Trophoblast cell (in vitro differentiated cells and primary cell): ENCODE measurements at regions not wholly inside any gene's neighbourhood (a gene's known extent, or its start where the extent isn't known, plus 50 kb on each side); places are given as distances from the start of the nearest gene placed in this dataset.

Experiments
- DNase-seq, 2 donors: peaks; one replicate each; pipeline ENCODE4 v3.0.0-alpha.2; 2016
- H2AFZ ChIP-seq: 2 replicates; pipeline ENCODE4 v1.6.1; 2013; ENCODE audit warnings: low read length, moderate library complexity, mild to moderate bottlenecking; ENCODE audit not compliant: insufficient read depth, poor library complexity
- H2AK5ac ChIP-seq: 2 replicates; pipeline ENCODE4 v1.6.1; 2013; ENCODE audit warnings: mild to moderate bottlenecking, low read length
- H2BK120ac ChIP-seq: 2 replicates; pipeline ENCODE4 v1.6.1; 2013; ENCODE audit warnings: low read length, mild to moderate bottlenecking, moderate library complexity; ENCODE audit not compliant: insufficient read depth, poor library complexity
- H2BK12ac ChIP-seq: 2 replicates; pipeline ENCODE4 v1.6.1; 2013; ENCODE audit warnings: mild to moderate bottlenecking, low read length, moderate library complexity
- H2BK5ac ChIP-seq: 2 replicates; pipeline ENCODE4 v1.6.1; 2013; ENCODE audit warnings: low read length, low read depth, moderate library complexity, mild to moderate bottlenecking; ENCODE audit not compliant: poor library complexity
- H3K14ac ChIP-seq: 2 replicates; pipeline ENCODE4 v1.6.1; 2013; ENCODE audit warnings: mild to moderate bottlenecking, low read length
- H3K18ac ChIP-seq: 2 replicates; pipeline ENCODE4 v1.6.1; 2013; ENCODE audit warnings: mild to moderate bottlenecking, low read length
- H3K23ac ChIP-seq: 2 replicates; pipeline ENCODE4 v1.6.1; 2013; ENCODE audit warnings: low read length
- H3K27ac ChIP-seq: 2 replicates; pipeline ENCODE4 v1.5.1; 2013; ENCODE audit warnings: low read depth, mild to moderate bottlenecking, inconsistent platforms, low read length, moderate library complexity
- H3K27me3 ChIP-seq: 2 replicates; pipeline ENCODE4 v1.6.1; 2013; ENCODE audit warnings: inconsistent platforms, mild to moderate bottlenecking, low read length, moderate library complexity; ENCODE audit not compliant: insufficient read depth
- H3K36me3 ChIP-seq, 2 experiments: 1 replicate in 1 of 2; 2 replicates in 1 of 2; pipeline ENCODE4 v1.6.1; 2013; ENCODE audit warnings: low read length in 2 of 2, mild to moderate bottlenecking in 2 of 2, moderate library complexity in 1 of 2; ENCODE audit not compliant: insufficient read depth in 2 of 2, control insufficient read depth in 1 of 2
- H3K4ac ChIP-seq: 2 replicates; pipeline ENCODE4 v1.6.1; 2013; ENCODE audit warnings: low read depth, mild to moderate bottlenecking, low read length, moderate library complexity
- H3K4me1 ChIP-seq, 2 experiments: 1 replicate in 1 of 2; 2 replicates in 1 of 2; pipeline ENCODE4 v1.6.1; 2013; ENCODE audit warnings: low read length in 2 of 2, mild to moderate bottlenecking in 2 of 2, moderate library complexity in 1 of 2; ENCODE audit not compliant: insufficient read depth in 2 of 2, control insufficient read depth in 1 of 2
- H3K4me2 ChIP-seq: 2 replicates; pipeline ENCODE4 v1.6.1; 2013; ENCODE audit warnings: inconsistent platforms, mild to moderate bottlenecking, low read length, moderate library complexity
- H3K4me3 ChIP-seq: 2 replicates; pipeline ENCODE4 v1.5.1; 2013; ENCODE audit warnings: mild to moderate bottlenecking, low read depth, low read length, inconsistent platforms
- H3K79me1 ChIP-seq: one replicate; pipeline ENCODE4 v1.6.1; 2013; ENCODE audit warnings: low read length
- H3K79me2 ChIP-seq: 2 replicates; pipeline ENCODE4 v1.6.1; 2013; ENCODE audit warnings: low read length, mild to moderate bottlenecking; ENCODE audit not compliant: control insufficient read depth, insufficient read depth, poor library complexity
- H3K9ac ChIP-seq: 2 replicates; pipeline ENCODE4 v1.6.1; 2013; ENCODE audit warnings: mild to moderate bottlenecking, low read length
- H3K9me3 ChIP-seq: 2 replicates; pipeline ENCODE4 v1.6.1; 2013; ENCODE audit warnings: low read depth, mild to moderate bottlenecking, control low read depth, inconsistent platforms, low read length; ENCODE audit not compliant: insufficient read depth
- H4K12ac ChIP-seq: 2 replicates; pipeline ENCODE4 v1.6.1; 2013; ENCODE audit warnings: low read depth, mild to moderate bottlenecking, low read length, moderate library complexity
- H4K8ac ChIP-seq: 2 replicates; pipeline ENCODE4 v1.6.1; 2013; ENCODE audit warnings: low read depth, mild to moderate bottlenecking, low read length, moderate library complexity
- H4K91ac ChIP-seq: one replicate; pipeline ENCODE4 v1.6.1; 2013; ENCODE audit warnings: low read depth, mild to moderate bottlenecking, low read length, moderate library complexity
- WGBS: extraction: QIAGEN DNeasy Blood & Tissue Kit; methylation state at CpG from one replicate; pipeline ENCODE4 v1.1.7; 2013; ENCODE audit warnings: missing lambda C conversion rate; ENCODE audit not compliant: insufficient read length, insufficient coverage; ENCODE audit errors: extremely low coverage; 5-methylcytosine and 5-hydroxymethylcytosine counted together

DNA sequence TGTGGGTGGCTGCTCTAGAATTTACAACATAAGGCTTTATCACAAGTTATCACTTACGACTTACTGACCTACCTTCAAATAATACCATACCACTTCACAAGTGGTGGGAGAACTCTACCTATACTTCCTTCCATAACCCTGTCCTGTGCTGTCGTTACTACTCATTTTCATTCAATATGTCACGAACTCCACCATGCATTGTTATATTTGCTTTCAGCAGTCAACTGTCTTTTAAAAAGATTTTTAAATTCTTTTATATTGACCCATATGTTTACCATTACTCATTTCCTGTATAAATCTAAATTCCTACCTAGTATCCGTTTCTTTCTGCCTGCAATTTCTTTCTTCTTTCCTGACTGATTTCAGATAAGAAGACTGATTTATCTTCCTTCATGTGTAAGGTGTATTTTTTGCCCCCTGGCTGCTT, 200.0 kb downstream of the KLF12 start:
- no peak overlapping the region for H4K12ac ChIP-seq
- no peaks in the 10 kb centered on the region for H3K36me3 ChIP-seq
- H3K9me3 ChIP-seq: no peaks in the 10 kb centered on the region
- no peak overlapping the region for H3K4ac ChIP-seq
- peaks cover 4 to 6% of the 10 kb centered on the region in 2 experiments for H3K4me1 ChIP-seq
- WGBS: no CpG with 5 or more reads among the region's 4 CpGs
- no peak overlapping the region for H2BK5ac ChIP-seq
- no peak overlapping the region for H2AK5ac ChIP-seq
- no peaks in the 10 kb centered on the region for H3K79me1 ChIP-seq
- no peak overlapping the region for H4K91ac ChIP-seq
- H2BK120ac ChIP-seq: no peak overlapping the region
- no peak overlapping the region for H3K4me3 ChIP-seq
- H3K14ac ChIP-seq: no peak overlapping the region
- H3K18ac ChIP-seq: no peak overlapping the region
- no peaks in the 10 kb centered on the region for H3K27me3 ChIP-seq
- no peak overlapping the region for H3K23ac ChIP-seq
- H3K9ac ChIP-seq: no peak overlapping the region
- no peak overlapping the region for H3K27ac ChIP-seq
- H4K8ac ChIP-seq: no peak overlapping the region
- no peaks in the 10 kb centered on the region for H3K79me2 ChIP-seq
- no peak overlapping the region for H3K4me2 ChIP-seq
- DNase-seq: no peak
- no peak overlapping the region for H2AFZ ChIP-seq
- no peak overlapping the region for H2BK12ac ChIP-seq

DNA sequence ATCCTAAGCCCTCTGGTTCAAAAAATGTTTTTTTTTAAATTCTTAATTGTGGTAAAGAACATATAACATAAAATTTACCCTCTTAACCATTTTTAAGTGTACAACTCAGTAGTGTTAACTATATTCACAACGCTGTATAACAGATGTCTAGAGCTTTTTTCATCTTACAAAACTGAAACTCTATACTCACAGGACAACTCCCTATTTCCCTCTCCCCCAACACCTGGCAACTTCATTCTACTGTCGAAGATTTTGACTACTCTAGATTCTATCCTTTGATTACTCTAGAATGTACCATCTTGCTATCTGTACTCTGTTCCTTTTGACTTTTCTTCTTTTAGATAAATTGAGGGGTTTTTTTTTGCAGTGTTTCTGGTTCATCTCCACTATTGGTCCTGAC, 200.4 kb downstream of the KLF12 start:
- Histone ChIP-seq H3K4me1 (peaks cover 2 to 4% of the 10 kb centered on the region in 2 experiments), H4K91ac (no peak overlapping the region), H2BK120ac (no peak overlapping the region), H2AK5ac (no peak overlapping the region), H3K79me1 (no peaks in the 10 kb centered on the region), H3K4me3 (no peak overlapping the region), H3K9me3 (no peaks in the 10 kb centered on the region), H3K18ac (no peak overlapping the region), H3K14ac (no peak overlapping the region), H2BK12ac (no peak overlapping the region), H2AFZ (no peak overlapping the region), H3K9ac (no peak overlapping the region), H4K8ac (no peak overlapping the region), H4K12ac (no peak overlapping the region), H3K36me3 (no peaks in the 10 kb centered on the region), H3K27ac (no peak overlapping the region), H3K23ac (no peak overlapping the region), H3K79me2 (no peaks in the 10 kb centered on the region), H2BK5ac (no peak overlapping the region), H3K4me2 (no peak overlapping the region), H3K27me3 (no peaks in the 10 kb centered on the region), H3K4ac (no peak overlapping the region)
- no CpG with 5 or more reads among the region's 2 CpGs for WGBS
- DNase-seq: no peak

DNA sequence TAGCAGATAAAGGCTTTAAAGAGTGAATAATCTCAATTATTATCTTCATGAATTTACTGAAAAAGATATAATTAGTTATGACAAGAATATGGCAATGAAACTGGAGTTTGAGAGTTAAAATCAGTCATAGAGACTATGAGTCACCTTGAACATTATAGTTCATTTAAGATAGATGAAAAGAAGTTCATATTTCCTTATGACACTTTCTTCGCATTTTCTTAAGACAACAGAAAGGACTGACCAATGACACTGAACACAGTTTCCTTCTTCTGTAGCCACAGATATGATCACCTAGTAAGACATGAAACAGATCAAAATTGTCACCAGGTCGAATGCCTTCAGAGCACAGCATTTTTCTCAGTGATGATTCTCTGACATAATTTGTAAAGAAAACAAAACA, 202.1 kb downstream of the KLF12 start:
- H3K27ac ChIP-seq: no peak overlapping the region
- no peak overlapping the region for H3K4ac ChIP-seq
- H4K8ac ChIP-seq: no peak overlapping the region
- H3K9me3 ChIP-seq: no peaks in the 10 kb centered on the region
- H3K23ac ChIP-seq: no peak overlapping the region
- no peak overlapping the region for H3K4me2 ChIP-seq
- H3K4me3 ChIP-seq: no peak overlapping the region
- no peak overlapping the region for H4K12ac ChIP-seq
- H3K79me1 ChIP-seq: no peaks in the 10 kb centered on the region
- H3K18ac ChIP-seq: no peak overlapping the region
- DNase-seq: no peak
- no peaks in the 10 kb centered on the region for H3K79me2 ChIP-seq
- H3K27me3 ChIP-seq: no peaks in the 10 kb centered on the region
- H4K91ac ChIP-seq: no peak overlapping the region
- no peak overlapping the region for H2BK12ac ChIP-seq
- H3K9ac ChIP-seq: no peak overlapping the region
- no peak overlapping the region for H2BK120ac ChIP-seq
- no peak overlapping the region for H2AK5ac ChIP-seq
- WGBS: no CpG with 5 or more reads among the region's 2 CpGs
- H3K14ac ChIP-seq: no peak overlapping the region
- no peak overlapping the region for H2AFZ ChIP-seq
- H3K4me1 ChIP-seq: no peaks in the 10 kb centered on the region
- no peak overlapping the region for H2BK5ac ChIP-seq
- no peaks in the 10 kb centered on the region for H3K36me3 ChIP-seq

GRCh38 chr13:73929287-73929932, 204.8 kb downstream of the KLF12 start:
- Histone ChIP-seq H2AFZ (no peak overlapping the region), H2BK5ac (no peak overlapping the region), H3K18ac (no peak overlapping the region), H3K9ac (no peak overlapping the region), H3K14ac (no peak overlapping the region), H3K27me3 (no peaks in the 10 kb centered on the region), H2BK12ac (no peak overlapping the region), H3K4me1 (no peaks in the 10 kb centered on the region), H3K23ac (no peak overlapping the region), H3K4ac (no peak overlapping the region), H3K27ac (no peak overlapping the region), H4K12ac (no peak overlapping the region), H3K9me3 (no peaks in the 10 kb centered on the region), H3K4me2 (no peak overlapping the region), H3K79me1 (no peaks in the 10 kb centered on the region), H2AK5ac (no peak overlapping the region), H3K4me3 (no peak overlapping the region), H3K79me2 (no peaks in the 10 kb centered on the region), H4K8ac (no peak overlapping the region), H2BK120ac (no peak overlapping the region), H3K36me3 (no peaks in the 10 kb centered on the region), H4K91ac (no peak overlapping the region)
- no peak for DNase-seq
- WGBS: no CpG with 5 or more reads among the region's 6 CpGs
